ENCODE measurements at regions not wholly inside any gene's neighbourhood (a gene's known extent, or its start where the extent isn't known, plus 50 kb on each side); places are given as distances from the start of the nearest gene placed in this dataset.

GRCh38 chr6:74061201-74061600 lies 365.2 kb downstream of the CD109 start:
- no peaks in the 10 kb centered on the region for H3K4me1 Mint-ChIP-seq
- Histone ChIP-seq H3K4me3 (ENCODE audit: low read length) (no peak overlapping the region), H3K36me3 (ENCODE audit: control insufficient read depth, insufficient read depth, low read length) (no peaks in the 10 kb centered on the region), H3K27ac (ENCODE audit: low read length) (no peak overlapping the region), H3K27me3 (ENCODE audit: control insufficient read depth, insufficient read depth, low read length) (no peaks in the 10 kb centered on the region), H3K9me3 (ENCODE audit: control insufficient read depth, insufficient read depth, low read length) (no peaks in the 10 kb centered on the region), H3K4me1 (ENCODE audit: control insufficient read depth, insufficient read depth, low read length) (no peaks in the 10 kb centered on the region)
- intact Hi-C loops (cut with micrococcal nuclease), result no loop called here
- no CpG with 5 or more reads among the region's 1 CpG for WGBS (ENCODE audit: insufficient coverage)
- H3K9me3 Mint-ChIP-seq, result peaks cover 0 to 4% of the 10 kb centered on the region in 2 donors
- no peak overlapping the region for H3K27ac Mint-ChIP-seq
- no peak overlapping the region for H3K4me3 Mint-ChIP-seq
- TF ChIP-seq CTCF (IDR thresholded peaks at IDR 0.05), result no peak
- H3K27me3 Mint-ChIP-seq (ENCODE audit: low read depth in 2 of 2), result no peaks in the 10 kb centered on the region
- no peaks in the 10 kb centered on the region for H3K36me3 Mint-ChIP-seq
- DNase-seq, result no peak
- no peak for ATAC-seq

GRCh38 chr6:74060354-74060753 lies 364.4 kb downstream of the CD109 start:
- no peaks in the 10 kb centered on the region for H3K36me3 Mint-ChIP-seq
- Histone ChIP-seq H3K36me3 (ENCODE audit: control insufficient read depth, insufficient read depth, low read length) (no peaks in the 10 kb centered on the region), H3K9me3 (ENCODE audit: control insufficient read depth, insufficient read depth, low read length) (no peaks in the 10 kb centered on the region), H3K4me3 (ENCODE audit: low read length) (no peak overlapping the region), H3K4me1 (ENCODE audit: control insufficient read depth, insufficient read depth, low read length) (no peaks in the 10 kb centered on the region), H3K27ac (ENCODE audit: low read length) (no peak overlapping the region), H3K27me3 (ENCODE audit: control insufficient read depth, insufficient read depth, low read length) (no peaks in the 10 kb centered on the region)
- no peak for TF ChIP-seq CTCF (IDR thresholded peaks at IDR 0.05)
- intact Hi-C loops (cut with micrococcal nuclease), result no loop called here
- 93% methylated on average over 2 of the region's 2 CpGs for WGBS (ENCODE audit: insufficient coverage)
- DNase-seq (no peak), ATAC-seq (no peak)
- peaks cover 0 to 4% of the 10 kb centered on the region in 2 donors for H3K9me3 Mint-ChIP-seq
- H3K27ac Mint-ChIP-seq, result no peak overlapping the region
- no peak overlapping the region for H3K4me3 Mint-ChIP-seq
- H3K27me3 Mint-ChIP-seq (ENCODE audit: low read depth in 2 of 2), result no peaks in the 10 kb centered on the region
- H3K4me1 Mint-ChIP-seq, result no peaks in the 10 kb centered on the region

- H3K9me3 ChIP-seq (ENCODE audit: control insufficient read depth, insufficient read depth, low read length), result no peaks in the 10 kb centered on the region
- ATAC-seq (no peak), DNase-seq (no peak)
- no peak for TF ChIP-seq CTCF (IDR thresholded peaks at IDR 0.05)
- no peaks in the 10 kb centered on the region for H3K36me3 Mint-ChIP-seq
- H3K27me3 Mint-ChIP-seq (ENCODE audit: low read depth in 2 of 2), result no peaks in the 10 kb centered on the region
- intact Hi-C loops (cut with micrococcal nuclease), result no loop called here
- no peaks in the 10 kb centered on the region for H3K4me1 Mint-ChIP-seq
- no peak overlapping the region for H3K27ac Mint-ChIP-seq
- H3K4me3 Mint-ChIP-seq, result no peak overlapping the region
- 83% methylated on average over 1 of the region's 2 CpGs for WGBS (ENCODE audit: insufficient coverage)
- H3K4me3 ChIP-seq (ENCODE audit: low read length), result no peak overlapping the region
- no peaks in the 10 kb centered on the region for H3K4me1 ChIP-seq (ENCODE audit: control insufficient read depth, insufficient read depth, low read length)
- H3K9me3 Mint-ChIP-seq, result peaks cover 0 to 4% of the 10 kb centered on the region in 2 donors
- H3K27ac ChIP-seq (ENCODE audit: low read length), result no peak overlapping the region
- no peaks in the 10 kb centered on the region for H3K27me3 ChIP-seq (ENCODE audit: control insufficient read depth, insufficient read depth, low read length)
- H3K36me3 ChIP-seq (ENCODE audit: control insufficient read depth, insufficient read depth, low read length), result no peaks in the 10 kb centered on the region
Observed at GRCh38 chr6:74058606-74059005, 362.6 kb downstream of the CD109 start.

GRCh38 chr6:74057326-74057725 lies 361.3 kb downstream of the CD109 start:
- DNase-seq (no peak), ATAC-seq (no peak)
- intact Hi-C loops (cut with micrococcal nuclease), result no loop called here
- no peaks in the 10 kb centered on the region for H3K27me3 ChIP-seq (ENCODE audit: control insufficient read depth, insufficient read depth, low read length)
- no peak overlapping the region for H3K27ac Mint-ChIP-seq
- WGBS (ENCODE audit: insufficient coverage), result no CpG with 5 or more reads among the region's 2 CpGs
- no peaks in the 10 kb centered on the region for H3K4me1 Mint-ChIP-seq
- no peaks in the 10 kb centered on the region for H3K36me3 ChIP-seq (ENCODE audit: control insufficient read depth, insufficient read depth, low read length)
- H3K9me3 ChIP-seq (ENCODE audit: control insufficient read depth, insufficient read depth, low read length), result no peaks in the 10 kb centered on the region
- H3K27me3 Mint-ChIP-seq (ENCODE audit: low read depth in 2 of 2), result no peaks in the 10 kb centered on the region
- H3K27ac ChIP-seq (ENCODE audit: low read length), result no peak overlapping the region
- H3K9me3 Mint-ChIP-seq, result peaks cover 0 to 7% of the 10 kb centered on the region in 2 donors
- TF ChIP-seq CTCF (IDR thresholded peaks at IDR 0.05), result no peak
- H3K4me3 ChIP-seq (ENCODE audit: low read length), result no peak overlapping the region
- no peak overlapping the region for H3K4me3 Mint-ChIP-seq
- no peaks in the 10 kb centered on the region for H3K36me3 Mint-ChIP-seq
- no peaks in the 10 kb centered on the region for H3K4me1 ChIP-seq (ENCODE audit: control insufficient read depth, insufficient read depth, low read length)
